ENCODE measurements at regions not wholly inside any gene's neighbourhood (a gene's known extent, or its start where the extent isn't known, plus 50 kb on each side); places are given as distances from the start of the nearest gene placed in this dataset.
"Not testable (repeated sequence)": the region's sequence is repeated elsewhere in the genome, so short reads cannot be mapped to it uniquely, and the experiment has no call there.

- POLR2A ChIA-PET (ENCODE audit: low non-redundant PET) = no interaction called here
- Histone ChIP-seq H3K4me1 (ENCODE audit: insufficient read depth, low read length, poor library complexity, severe bottlenecking) (no peaks in the 10 kb centered on the region), H3K27me3 (replicated peaks; ENCODE audit: insufficient read depth, low read depth, low read length, poor library complexity) (no peaks in the 10 kb centered on the region), H3K4me3 (ENCODE audit: low read depth, low read length, poor library complexity, severe bottlenecking) (no peak overlapping the region), H3K27ac (ENCODE audit: low read depth, low read length, poor library complexity, severe bottlenecking) (no peak overlapping the region), H3K36me3 (ENCODE audit: insufficient read depth, low read length, poor library complexity, severe bottlenecking) (no peaks in the 10 kb centered on the region), H3K9me3 (ENCODE audit: low read depth, low read length, poor library complexity, severe bottlenecking) (no peaks in the 10 kb centered on the region)
- no peak for TF ChIP-seq CTCF (conservative IDR thresholded peaks at IDR 0.05; ENCODE audit: low read depth, low read length)
- TF ChIP-seq EZH2 (IDR thresholded peaks at IDR 0.05; ENCODE audit: borderline replicate concordance, low read depth, low read length, poor library complexity, severe bottlenecking) = no peak
- CTCF ChIA-PET = no interaction called here
- intact Hi-C loops (cut with micrococcal nuclease; ENCODE audit: unreplicated experiment) = loop anchor here (5.0 kb wide), 1 partner anchor 949 kb away; no protein-coding TSS in a partner anchor
- DNase-seq (ENCODE audit: low spot score) = no peak
- no TSS peak for BruUV-seq (replicated peaks)
Observed at GRCh38 chr2:84131278-84131830, 327.7 kb downstream of the SUCLG1 start.

GRCh38 chr2:84129018-84129417 lies 330.1 kb downstream of the SUCLG1 start:
- ChIA-PET CTCF (no interaction called here), POLR2A (ENCODE audit: low non-redundant PET) (no interaction called here)
- TF ChIP-seq CTCF (conservative IDR thresholded peaks at IDR 0.05; ENCODE audit: low read depth, low read length) = no peak
- TF ChIP-seq EZH2 (IDR thresholded peaks at IDR 0.05; ENCODE audit: borderline replicate concordance, low read depth, low read length, poor library complexity, severe bottlenecking) = no peak
- Histone ChIP-seq H3K4me1 (ENCODE audit: insufficient read depth, low read length, poor library complexity, severe bottlenecking) (no peaks in the 10 kb centered on the region), H3K4me3 (ENCODE audit: low read depth, low read length, poor library complexity, severe bottlenecking) (no peak overlapping the region), H3K36me3 (ENCODE audit: insufficient read depth, low read length, poor library complexity, severe bottlenecking) (no peaks in the 10 kb centered on the region), H3K27ac (ENCODE audit: low read depth, low read length, poor library complexity, severe bottlenecking) (no peak overlapping the region), H3K9me3 (ENCODE audit: low read depth, low read length, poor library complexity, severe bottlenecking) (no peaks in the 10 kb centered on the region), H3K27me3 (replicated peaks; ENCODE audit: insufficient read depth, low read depth, low read length, poor library complexity) (no peaks in the 10 kb centered on the region)
- BruUV-seq (replicated peaks) = no TSS peak
- intact Hi-C loops (cut with micrococcal nuclease; ENCODE audit: unreplicated experiment) = no loop called here
- no peak for DNase-seq (ENCODE audit: low spot score)

- intact Hi-C loops (cut with micrococcal nuclease; ENCODE audit: unreplicated experiment); H3K27ac ChIP-seq (ENCODE audit: low read depth, low read length, poor library complexity, severe bottlenecking); H3K36me3 ChIP-seq (ENCODE audit: insufficient read depth, low read length, poor library complexity, severe bottlenecking); H3K9me3 ChIP-seq (ENCODE audit: low read depth, low read length, poor library complexity, severe bottlenecking); CTCF ChIA-PET; POLR2A ChIA-PET (ENCODE audit: low non-redundant PET); BruUV-seq (replicated peaks); H3K4me1 ChIP-seq (ENCODE audit: insufficient read depth, low read length, poor library complexity, severe bottlenecking); H3K27me3 ChIP-seq (replicated peaks; ENCODE audit: insufficient read depth, low read depth, low read length, poor library complexity); H3K4me3 ChIP-seq (ENCODE audit: low read depth, low read length, poor library complexity, severe bottlenecking); DNase-seq (ENCODE audit: low spot score): not testable (repeated sequence)
Observed at GRCh38 chr2:84127812-84128211, 331.3 kb downstream of the SUCLG1 start.

- Histone ChIP-seq H3K27me3 (replicated peaks; ENCODE audit: insufficient read depth, low read depth, low read length, poor library complexity) (no peaks in the 10 kb centered on the region), H3K4me1 (ENCODE audit: insufficient read depth, low read length, poor library complexity, severe bottlenecking) (no peaks in the 10 kb centered on the region), H3K4me3 (ENCODE audit: low read depth, low read length, poor library complexity, severe bottlenecking) (no peak overlapping the region), H3K36me3 (ENCODE audit: insufficient read depth, low read length, poor library complexity, severe bottlenecking) (no peaks in the 10 kb centered on the region), H3K9me3 (ENCODE audit: low read depth, low read length, poor library complexity, severe bottlenecking) (no peaks in the 10 kb centered on the region), H3K27ac (ENCODE audit: low read depth, low read length, poor library complexity, severe bottlenecking) (no peak overlapping the region)
- POLR2A ChIA-PET (ENCODE audit: low non-redundant PET) = no interaction called here
- TF ChIP-seq EZH2 (IDR thresholded peaks at IDR 0.05; ENCODE audit: borderline replicate concordance, low read depth, low read length, poor library complexity, severe bottlenecking) (no peak), CTCF (conservative IDR thresholded peaks at IDR 0.05; ENCODE audit: low read depth, low read length) (no peak)
- BruUV-seq (replicated peaks) = no TSS peak
- CTCF ChIA-PET = no interaction called here
- intact Hi-C loops (cut with micrococcal nuclease; ENCODE audit: unreplicated experiment) = no loop called here
- DNase-seq (ENCODE audit: low spot score) = no peak
Observed at GRCh38 chr2:84126530-84126929, 332.6 kb downstream of the SUCLG1 start.

Measured in A673 (cell line).